ENCODE measurements at regions not wholly inside any gene's neighbourhood (a gene's known extent, or its start where the extent isn't known, plus 50 kb on each side); places are given as distances from the start of the nearest gene placed in this dataset.

GRCh38 chr1:29664711-29665110 is 428.4 kb downstream of the PTPRU start:
- no peaks in the 10 kb centered on the region for H3K9me3 ChIP-seq (ENCODE audit: low read length)
- no peaks in the 10 kb centered on the region for H3K27me3 ChIP-seq (ENCODE audit: control insufficient read depth in 1 of 2, insufficient read depth in 2 of 2, low read length in 2 of 2)
- no peak overlapping the region for H3K9ac ChIP-seq (ENCODE audit: low read length)
- H3K4me1 ChIP-seq (ENCODE audit: insufficient read depth, low read length) = no peaks in the 10 kb centered on the region
- no peak overlapping the region for H3K27ac ChIP-seq (ENCODE audit: low read depth, low read length)
- H3K4me3 ChIP-seq (ENCODE audit: low read depth in 1 of 2, low read length in 2 of 2) = no peak overlapping the region
- H3K36me3 ChIP-seq (ENCODE audit: insufficient read depth, low read length) = no peaks in the 10 kb centered on the region

- Histone ChIP-seq H3K9ac (ENCODE audit: low read length) (no peak overlapping the region), H3K9me3 (ENCODE audit: low read length) (no peaks in the 10 kb centered on the region), H3K4me1 (ENCODE audit: insufficient read depth, low read length) (no peaks in the 10 kb centered on the region), H3K4me3 (ENCODE audit: low read depth in 1 of 2, low read length in 2 of 2) (no peak overlapping the region), H3K36me3 (ENCODE audit: insufficient read depth, low read length) (no peaks in the 10 kb centered on the region), H3K27me3 (ENCODE audit: control insufficient read depth in 1 of 2, insufficient read depth in 2 of 2, low read length in 2 of 2) (peaks cover 0 to 5% of the 10 kb centered on the region in 2 donors), H3K27ac (ENCODE audit: low read depth, low read length) (no peak overlapping the region)
Measured at GRCh38 chr1:29658688-29659087, 422.4 kb downstream of the PTPRU start.

- H3K27me3 ChIP-seq (ENCODE audit: control insufficient read depth in 1 of 2, insufficient read depth in 2 of 2, low read length in 2 of 2) = peaks cover 0 to 5% of the 10 kb centered on the region in 2 donors
- no peaks in the 10 kb centered on the region for H3K4me1 ChIP-seq (ENCODE audit: insufficient read depth, low read length)
- H3K9ac ChIP-seq (ENCODE audit: low read length) = no peak overlapping the region
- H3K4me3 ChIP-seq (ENCODE audit: low read depth in 1 of 2, low read length in 2 of 2) = no peak overlapping the region
- H3K36me3 ChIP-seq (ENCODE audit: insufficient read depth, low read length) = no peaks in the 10 kb centered on the region
- no peaks in the 10 kb centered on the region for H3K9me3 ChIP-seq (ENCODE audit: low read length)
- H3K27ac ChIP-seq (ENCODE audit: low read depth, low read length) = no peak overlapping the region
Measured at GRCh38 chr1:29657816-29658215, 421.5 kb downstream of the PTPRU start.

GRCh38 chr1:29655945-29656850 is 419.9 kb downstream of the PTPRU start:
- Histone ChIP-seq H3K9ac (ENCODE audit: low read length) (no peak overlapping the region), H3K27me3 (ENCODE audit: control insufficient read depth in 1 of 2, insufficient read depth in 2 of 2, low read length in 2 of 2) (peaks cover 0 to 5% of the 10 kb centered on the region in 2 donors), H3K4me3 (ENCODE audit: low read depth in 1 of 2, low read length in 2 of 2) (no peak overlapping the region), H3K9me3 (ENCODE audit: low read length) (no peaks in the 10 kb centered on the region), H3K27ac (ENCODE audit: low read depth, low read length) (no peak overlapping the region), H3K36me3 (ENCODE audit: insufficient read depth, low read length) (no peaks in the 10 kb centered on the region), H3K4me1 (ENCODE audit: insufficient read depth, low read length) (no peaks in the 10 kb centered on the region)

- Histone ChIP-seq H3K27me3 (ENCODE audit: control insufficient read depth in 1 of 2, insufficient read depth in 2 of 2, low read length in 2 of 2) (peaks cover 0 to 5% of the 10 kb centered on the region in 2 donors), H3K4me1 (ENCODE audit: insufficient read depth, low read length) (no peaks in the 10 kb centered on the region), H3K9ac (ENCODE audit: low read length) (no peak overlapping the region), H3K27ac (ENCODE audit: low read depth, low read length) (no peak overlapping the region), H3K9me3 (ENCODE audit: low read length) (no peaks in the 10 kb centered on the region), H3K36me3 (ENCODE audit: insufficient read depth, low read length) (no peaks in the 10 kb centered on the region), H3K4me3 (ENCODE audit: low read depth in 1 of 2, low read length in 2 of 2) (no peak overlapping the region)
Measured at GRCh38 chr1:29655145-29655544, 418.8 kb downstream of the PTPRU start.

- H3K27me3 ChIP-seq (ENCODE audit: control insufficient read depth in 1 of 2, insufficient read depth in 2 of 2, low read length in 2 of 2) = peaks cover 0 to 5% of the 10 kb centered on the region in 2 donors
- no peaks in the 10 kb centered on the region for H3K9me3 ChIP-seq (ENCODE audit: low read length)
Measured at GRCh38 chr1:29653886-29654450, 417.6 kb downstream of the PTPRU start.

GRCh38 chr1:29653034-29653810 is 416.9 kb downstream of the PTPRU start:
- no peak overlapping the region for H3K4me3 ChIP-seq (ENCODE audit: low read depth in 1 of 2, low read length in 2 of 2)
- no peak overlapping the region for H3K27ac ChIP-seq (ENCODE audit: low read depth, low read length)
- no peaks in the 10 kb centered on the region for H3K36me3 ChIP-seq (ENCODE audit: insufficient read depth, low read length)
- H3K9me3 ChIP-seq (ENCODE audit: low read length) = no peaks in the 10 kb centered on the region
- H3K4me1 ChIP-seq (ENCODE audit: insufficient read depth, low read length) = no peaks in the 10 kb centered on the region
- H3K27me3 ChIP-seq (ENCODE audit: control insufficient read depth in 1 of 2, insufficient read depth in 2 of 2, low read length in 2 of 2) = peaks cover 0 to 6% of the 10 kb centered on the region in 2 donors
- H3K9ac ChIP-seq (ENCODE audit: low read length) = no peak overlapping the region

More at GRCh38 chr1:29653886-29654450, 417.6 kb downstream of the PTPRU start:
- no peak overlapping the region for H3K9ac ChIP-seq (ENCODE audit: low read length)
- H3K27ac ChIP-seq (ENCODE audit: low read depth, low read length) = no peak overlapping the region
- no peak overlapping the region for H3K4me3 ChIP-seq (ENCODE audit: low read depth in 1 of 2, low read length in 2 of 2)
- H3K36me3 ChIP-seq (ENCODE audit: insufficient read depth, low read length) = no peaks in the 10 kb centered on the region
- no peaks in the 10 kb centered on the region for H3K4me1 ChIP-seq (ENCODE audit: insufficient read depth, low read length)

GRCh38 chr1:29651684-29652665 is 415.7 kb downstream of the PTPRU start:
- H3K4me1 ChIP-seq (ENCODE audit: insufficient read depth, low read length) = no peaks in the 10 kb centered on the region
- H3K9ac ChIP-seq (ENCODE audit: low read length) = no peak overlapping the region
- no peak overlapping the region for H3K27ac ChIP-seq (ENCODE audit: low read depth, low read length)
- no peaks in the 10 kb centered on the region for H3K36me3 ChIP-seq (ENCODE audit: insufficient read depth, low read length)
- H3K27me3 ChIP-seq (ENCODE audit: control insufficient read depth in 1 of 2, insufficient read depth in 2 of 2, low read length in 2 of 2) = peaks cover 0 to 11% of the 10 kb centered on the region in 2 donors
- no peaks in the 10 kb centered on the region for H3K9me3 ChIP-seq (ENCODE audit: low read length)
- H3K4me3 ChIP-seq (ENCODE audit: low read depth in 1 of 2, low read length in 2 of 2) = no peak overlapping the region

- Histone ChIP-seq H3K9me3 (ENCODE audit: low read length) (no peaks in the 10 kb centered on the region), H3K36me3 (ENCODE audit: insufficient read depth, low read length) (no peaks in the 10 kb centered on the region), H3K27me3 (ENCODE audit: control insufficient read depth in 1 of 2, insufficient read depth in 2 of 2, low read length in 2 of 2) (peaks cover 0 to 9% of the 10 kb centered on the region in 2 donors), H3K4me1 (ENCODE audit: insufficient read depth, low read length) (no peaks in the 10 kb centered on the region), H3K27ac (ENCODE audit: low read depth, low read length) (no peak overlapping the region), H3K9ac (ENCODE audit: low read length) (no peak overlapping the region), H3K4me3 (ENCODE audit: low read depth in 1 of 2, low read length in 2 of 2) (no peak overlapping the region)
Measured at GRCh38 chr1:29651246-29651645, 414.9 kb downstream of the PTPRU start.

GRCh38 chr1:29650476-29650875 is 414.2 kb downstream of the PTPRU start:
- Histone ChIP-seq H3K4me1 (ENCODE audit: insufficient read depth, low read length) (no peaks in the 10 kb centered on the region), H3K9ac (ENCODE audit: low read length) (no peak overlapping the region), H3K27me3 (ENCODE audit: control insufficient read depth in 1 of 2, insufficient read depth in 2 of 2, low read length in 2 of 2) (peaks cover 0 to 6% of the 10 kb centered on the region in 2 donors), H3K36me3 (ENCODE audit: insufficient read depth, low read length) (no peaks in the 10 kb centered on the region), H3K4me3 (ENCODE audit: low read depth in 1 of 2, low read length in 2 of 2) (no peak overlapping the region), H3K9me3 (ENCODE audit: low read length) (no peaks in the 10 kb centered on the region), H3K27ac (ENCODE audit: low read depth, low read length) (no peak overlapping the region)

Measured in muscle layer of colon (tissue), 2 donors.